ENCODE measurements at regions not wholly inside any gene's neighbourhood (a gene's known extent, or its start where the extent isn't known, plus 50 kb on each side); places are given as distances from the start of the nearest gene placed in this dataset.

GRCh38 chr7:3198316-3198715 is 102.7 kb upstream of the SDK1 start:
- TF ChIP-seq POLR2A (IDR thresholded peaks at IDR 0.05) (no peak), CTCF (IDR thresholded peaks at IDR 0.05) (no peak)
